Choroid plexus epithelial cell (primary cell): ENCODE measurements at regions not wholly inside any gene's neighbourhood (a gene's known extent, or its start where the extent isn't known, plus 50 kb on each side); places are given as distances from the start of the nearest gene placed in this dataset.

Experiments used
- DNase-seq: peaks from one replicate; pipeline ENCODE4 v3.0.0-alpha.2; 2010; ENCODE audit warnings: low read depth
- H3K4me3 ChIP-seq: 2 replicates; pipeline ENCODE4 v1.5.1; 2011; ENCODE audit warnings: low read depth, mild to moderate bottlenecking, control low read depth, low read length, moderate library complexity
- TF ChIP-seq, protein P1 (sequence below): conservative IDR thresholded peaks from 2 replicates; pipeline ENCODE4 v1.5.1; 2011; ENCODE audit warnings: low read depth, mild to moderate bottlenecking, control low read depth, inconsistent platforms, low read length, moderate library complexity

DNA sequence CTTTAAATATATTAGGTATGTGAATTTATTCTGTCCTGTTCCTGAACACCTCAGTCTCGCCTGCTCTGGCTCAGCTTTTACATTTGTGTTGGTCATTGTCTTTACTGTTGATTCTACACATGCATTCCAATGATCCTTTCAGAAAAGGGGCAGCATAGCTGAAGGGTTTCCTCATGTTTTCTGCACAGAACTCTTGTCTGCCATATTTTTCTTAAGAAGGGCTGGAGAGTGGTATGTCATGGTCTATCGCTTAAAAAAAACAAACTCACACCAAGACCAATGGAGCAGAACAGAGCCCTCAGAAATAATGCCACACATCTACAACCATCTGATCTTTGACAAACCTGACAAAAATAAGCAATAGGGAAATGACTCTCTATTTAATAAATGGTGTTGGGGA lies 215.8 kb upstream of the HSFY2 start:
- DNase-seq = no peak
- TF ChIP-seq, protein P1, sequence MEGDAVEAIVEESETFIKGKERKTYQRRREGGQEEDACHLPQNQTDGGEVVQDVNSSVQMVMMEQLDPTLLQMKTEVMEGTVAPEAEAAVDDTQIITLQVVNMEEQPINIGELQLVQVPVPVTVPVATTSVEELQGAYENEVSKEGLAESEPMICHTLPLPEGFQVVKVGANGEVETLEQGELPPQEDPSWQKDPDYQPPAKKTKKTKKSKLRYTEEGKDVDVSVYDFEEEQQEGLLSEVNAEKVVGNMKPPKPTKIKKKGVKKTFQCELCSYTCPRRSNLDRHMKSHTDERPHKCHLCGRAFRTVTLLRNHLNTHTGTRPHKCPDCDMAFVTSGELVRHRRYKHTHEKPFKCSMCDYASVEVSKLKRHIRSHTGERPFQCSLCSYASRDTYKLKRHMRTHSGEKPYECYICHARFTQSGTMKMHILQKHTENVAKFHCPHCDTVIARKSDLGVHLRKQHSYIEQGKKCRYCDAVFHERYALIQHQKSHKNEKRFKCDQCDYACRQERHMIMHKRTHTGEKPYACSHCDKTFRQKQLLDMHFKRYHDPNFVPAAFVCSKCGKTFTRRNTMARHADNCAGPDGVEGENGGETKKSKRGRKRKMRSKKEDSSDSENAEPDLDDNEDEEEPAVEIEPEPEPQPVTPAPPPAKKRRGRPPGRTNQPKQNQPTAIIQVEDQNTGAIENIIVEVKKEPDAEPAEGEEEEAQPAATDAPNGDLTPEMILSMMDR = no peak
- H3K4me3 ChIP-seq = no peak overlapping the region

DNA sequence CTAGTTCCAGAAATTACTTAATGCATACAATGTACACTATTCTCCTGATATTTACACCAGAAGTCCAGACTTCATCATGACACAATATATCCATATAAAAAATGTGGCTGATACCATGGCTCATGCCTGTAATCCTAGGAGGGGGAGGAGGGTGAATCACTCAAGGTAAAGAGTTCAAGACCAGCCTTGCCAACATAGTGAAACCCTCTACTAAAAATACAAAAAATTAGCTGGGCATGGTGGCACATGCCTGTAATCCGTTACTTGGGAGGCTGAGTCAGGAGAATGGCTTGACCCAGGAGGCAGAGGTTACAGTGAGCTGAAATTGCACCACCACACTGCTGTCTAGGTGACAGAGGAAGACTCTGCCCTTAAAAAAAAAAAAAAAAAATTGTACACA lies 192.5 kb upstream of the HSFY2 start:
- TF ChIP-seq, protein P1 = no peak
- DNase-seq = no peak
- H3K4me3 ChIP-seq = no peak overlapping the region

DNA sequence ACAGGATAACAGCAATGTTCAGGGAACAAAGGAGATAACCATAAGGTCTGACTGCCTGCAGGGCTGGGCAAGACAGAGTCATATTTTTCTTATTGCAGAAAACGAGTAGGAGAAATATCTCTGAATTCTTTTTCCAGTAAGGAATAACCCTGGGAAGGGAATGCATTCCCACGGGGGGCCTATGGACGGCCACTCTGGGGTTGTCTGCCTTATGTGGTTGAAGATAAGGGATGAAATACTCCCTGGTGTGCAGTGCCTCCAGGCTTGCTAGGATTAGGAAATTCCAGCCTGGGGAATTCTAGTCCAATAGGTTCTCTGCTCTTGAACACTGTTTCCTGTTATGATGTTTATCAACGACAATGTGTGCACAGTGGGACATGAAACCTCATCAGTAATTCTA lies 185.3 kb upstream of the HSFY2 start:
- TF ChIP-seq, protein P1 = no peak
- peak; percentile 17 for DNase-seq
- H3K4me3 ChIP-seq = no peak overlapping the region

DNA sequence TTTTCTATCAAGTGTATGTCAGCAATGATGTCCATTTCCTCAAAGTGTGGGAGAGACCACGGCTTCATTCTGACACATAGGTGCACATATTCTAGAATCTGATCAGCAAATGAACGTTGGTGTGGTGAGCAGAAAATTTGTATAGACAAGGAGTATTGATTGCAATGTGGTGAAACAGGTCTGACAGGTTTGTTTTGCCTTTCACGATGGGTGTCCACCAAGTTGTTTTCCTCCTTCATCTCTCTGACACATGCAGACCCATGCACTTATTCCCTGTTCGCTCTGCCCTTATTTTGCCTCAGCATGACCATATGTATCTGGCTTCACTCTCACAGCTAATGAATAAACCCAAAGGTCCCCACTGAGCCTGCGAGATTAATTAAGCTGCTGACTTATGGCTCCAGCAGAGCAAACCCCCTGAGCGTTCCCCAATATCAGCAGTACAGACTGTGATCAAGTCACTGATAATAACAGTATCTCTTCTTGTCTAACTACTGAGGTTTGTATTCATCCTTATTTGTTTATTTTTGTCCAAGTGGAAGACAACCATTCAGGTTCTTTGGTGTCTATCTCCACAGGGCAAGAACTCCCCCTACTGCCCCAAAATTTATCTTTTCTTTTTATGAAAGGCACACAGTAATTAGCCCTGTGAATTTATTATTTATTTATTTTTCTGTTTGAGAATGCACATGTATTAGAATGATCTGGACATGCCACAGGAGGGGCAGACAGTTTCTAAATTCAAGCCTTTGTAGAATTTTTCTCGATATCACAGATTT lies 178.3 kb upstream of the HSFY2 start:
- DNase-seq = peak; percentile 24
- TF ChIP-seq, protein P1 = peak; percentile 20
- no peak overlapping the region for H3K4me3 ChIP-seq

DNA sequence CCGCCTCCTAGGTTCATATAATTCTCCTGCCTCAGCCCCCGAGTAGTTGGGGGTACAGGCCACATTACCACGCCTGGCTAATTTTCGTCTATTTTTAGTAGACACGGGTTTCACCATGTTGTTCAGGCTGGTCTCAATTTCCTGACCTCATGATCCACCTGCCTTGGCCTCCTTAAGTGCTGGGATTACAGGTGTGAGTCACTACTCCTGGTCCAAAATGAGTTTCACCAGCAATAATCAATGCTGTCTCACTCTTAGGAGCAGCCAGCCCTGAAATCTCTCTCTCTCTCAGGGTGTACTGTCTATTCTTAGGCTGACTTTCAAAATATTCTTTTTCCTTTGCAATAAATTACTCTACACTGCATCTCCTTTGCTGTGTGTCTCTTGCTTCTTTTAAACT lies 177.5 kb upstream of the HSFY2 start:
- TF ChIP-seq, protein P1 = no peak
- no peak overlapping the region for H3K4me3 ChIP-seq
- no peak for DNase-seq

DNA sequence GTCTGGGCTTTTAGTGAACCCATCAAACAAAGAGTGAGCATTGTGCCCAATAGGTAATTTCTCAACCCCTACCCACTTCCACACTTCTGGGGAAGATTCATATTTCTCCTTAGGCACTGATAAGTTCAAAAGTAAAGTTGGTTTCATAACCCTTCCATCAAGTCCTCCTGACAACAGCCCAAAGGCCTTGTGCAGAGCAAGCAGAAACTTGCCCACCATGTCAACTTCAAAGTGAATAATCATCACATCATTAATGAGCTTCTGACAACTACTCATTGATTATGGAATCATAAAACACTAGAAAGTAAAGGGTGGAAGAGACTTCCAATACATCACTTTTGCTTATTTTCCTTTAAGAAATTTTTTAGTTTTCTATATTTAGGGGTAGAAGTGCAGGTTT lies 163.3 kb upstream of the HSFY2 start:
- TF ChIP-seq, protein P1 = no peak
- DNase-seq = no peak
- no peak overlapping the region for H3K4me3 ChIP-seq

DNA sequence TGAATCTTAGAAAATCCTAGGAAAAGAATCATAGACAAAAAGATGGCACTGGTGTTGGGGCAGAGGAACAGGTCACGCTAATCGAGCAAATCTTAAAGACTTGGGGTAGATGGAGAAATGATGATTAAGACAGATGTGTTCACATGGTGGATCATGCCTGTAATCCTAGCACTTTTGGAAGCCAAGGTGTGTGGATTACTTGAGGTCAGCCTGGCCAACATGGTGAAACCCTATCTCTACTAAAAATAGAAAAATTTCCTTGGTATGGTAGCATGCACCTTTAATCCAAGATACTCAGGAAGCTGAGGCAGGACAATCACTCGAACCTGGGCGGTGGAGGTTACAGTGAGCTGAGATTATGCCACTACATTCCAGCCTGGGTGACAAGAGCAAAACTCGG lies 145.7 kb upstream of the HSFY2 start:
- DNase-seq = no peak
- TF ChIP-seq, protein P1 = no peak
- no peak overlapping the region for H3K4me3 ChIP-seq
